B cell (primary cell): ENCODE measurements at regions not wholly inside any gene's neighbourhood (a gene's known extent, or its start where the extent isn't known, plus 50 kb on each side); places are given as distances from the start of the nearest gene placed in this dataset.

Experiments used
- ATAC-seq: fragments of 200-7000 bp; cut with Tn5 transposase; one replicate; pipeline ENCODE4 v1.10.0; 2021; ENCODE audit warnings: low read depth, mild to moderate bottlenecking, moderate number of reproducible peaks, moderate library complexity
- CTCF ChIA-PET: fragments of 350-600 bp; sonication (Branson Sonifier 250); formaldehyde crosslinking; loops from one replicate; lab custom pipeline; 2021; ENCODE audit warnings: antibody characterized with exemption, inconsistent platforms; lab: Charles Lee
- POLR2A ChIA-PET: fragments of 350-600 bp; sonication (Branson Sonifier 250); formaldehyde crosslinking; loops from one replicate; lab custom pipeline; 2021; ENCODE audit warnings: antibody characterized with exemption; lab: Charles Lee
- DNase-seq: peaks from one replicate; pipeline ENCODE4 v3.0.0; 2013
- H2AFZ ChIP-seq: 2 replicates; pipeline ENCODE4 v1.6.1; 2012; ENCODE audit warnings: mild to moderate bottlenecking, low read depth, low read length; ENCODE audit not compliant: insufficient read depth, poor library complexity, severe bottlenecking
- H3K27ac ChIP-seq, 2 donors: 1 replicate in 1 of 2; 2 replicates in 1 of 2; pipeline ENCODE4 v1.5.1; 2012 to 2013; ENCODE audit warnings: low read length in 2 of 2, mild to moderate bottlenecking in 2 of 2, moderate library complexity in 1 of 2
- H3K27me3 ChIP-seq, 4 experiments: fragments of 200-600 bp in 1 of 4; sonication (generic) in 1 of 4; replicated peaks in 1 of 4; 1 replicate in 2 of 4; 2 replicates in 2 of 4; pipeline versions ENCODE4 v1.6.1 to v1.7.0; 2013 to 2016; ENCODE audit warnings: low read length in 3 of 4, mild to moderate bottlenecking in 2 of 4, mixed read lengths in 1 of 4, moderate library complexity in 1 of 4; ENCODE audit not compliant: insufficient read depth in 4 of 4, control insufficient read depth in 3 of 4; ENCODE audit errors: control extremely low read depth in 1 of 4
- H3K36me3 ChIP-seq, 2 experiments: replicated peaks in 1 of 2; 1 replicate in 1 of 2; 2 replicates in 1 of 2; pipeline versions ENCODE4 v1.6.1 to v1.7.1; 2013; ENCODE audit warnings: low read length in 1 of 2; ENCODE audit not compliant: insufficient read depth in 2 of 2, control insufficient read depth in 1 of 2; ENCODE audit errors: control extremely low read depth in 1 of 2, extremely low read depth in 1 of 2
- H3K4me1 ChIP-seq, 2 donors: fragments of 200-600 bp in 1 of 2; sonication (generic) in 1 of 2; 1 replicate in 1 of 2; 2 replicates in 1 of 2; pipeline versions ENCODE4 v1.5.1 to v1.6.1; 2013 to 2017; ENCODE audit warnings: low read length in 2 of 2; ENCODE audit not compliant: control insufficient read depth in 2 of 2, insufficient read depth in 2 of 2
- H3K4me2 ChIP-seq: replicated peaks from 2 replicates; pipeline ENCODE3; 2012; ENCODE audit warnings: mild to moderate bottlenecking, low read depth, low read length; ENCODE audit not compliant: poor library complexity, severe bottlenecking
- H3K4me3 ChIP-seq, 5 experiments: fragments of 200-600 bp in 1 of 5; sonication (generic) in 1 of 5; 1 replicate in 3 of 5; 2 replicates in 2 of 5; pipeline versions ENCODE4 v1.5.1 to v1.7.0; 2011 to 2016; ENCODE audit warnings: low read length in 4 of 5, mild to moderate bottlenecking in 4 of 5, low read depth in 2 of 5, control low read depth in 1 of 5, moderate library complexity in 1 of 5; ENCODE audit not compliant: insufficient read depth in 1 of 5; ENCODE audit errors: control extremely low read depth in 1 of 5, extremely low read depth in 1 of 5
- H3K79me2 ChIP-seq: fragments of 200-600 bp; sonication (generic); one replicate; pipeline ENCODE4 v1.6.0; 2016; ENCODE audit warnings: low read length; ENCODE audit not compliant: control insufficient read depth, insufficient read depth
- H3K9ac ChIP-seq: fragments of 200-600 bp; sonication (generic); 2 replicates; pipeline ENCODE4 v1.6.1; 2017; ENCODE audit warnings: mild to moderate bottlenecking, low read length, moderate library complexity
- H3K9me3 ChIP-seq, 3 donors: one replicate each; pipeline versions ENCODE4 v1.6.1 to v1.7.1; 2013; ENCODE audit warnings: low read length in 2 of 3; ENCODE audit not compliant: control insufficient read depth in 2 of 3, insufficient read depth in 1 of 3; ENCODE audit errors: control extremely low read depth in 1 of 3
- H4K20me1 ChIP-seq: 2 replicates; pipeline ENCODE4 v1.6.0; 2012; ENCODE audit warnings: mild to moderate bottlenecking, low read length; ENCODE audit not compliant: insufficient read depth, control insufficient read depth, poor library complexity, severe bottlenecking
- H3K27ac Mint-ChIP-seq: one replicate; pipeline ENCODE4 v1.8.0; 2021; ENCODE audit warnings: mixed read lengths
- H3K27me3 Mint-ChIP-seq: one replicate; pipeline ENCODE4 v1.8.0; 2021; ENCODE audit warnings: mixed read lengths
- H3K4me1 Mint-ChIP-seq: one replicate; pipeline ENCODE4 v1.8.0; 2021; ENCODE audit warnings: mixed read lengths
- H3K4me3 Mint-ChIP-seq: one replicate; pipeline ENCODE4 v1.8.0; 2021; ENCODE audit warnings: mixed read lengths
- H3K9me3 Mint-ChIP-seq: one replicate; pipeline ENCODE4 v1.8.0; 2022; ENCODE audit warnings: mixed read lengths; ENCODE audit not compliant: insufficient read depth
- CTCF ChIP-seq: fragments of 200-600 bp; IDR thresholded peaks from one replicate; pipeline ENCODE4 v1.8.0; 2022; ENCODE audit warnings: antibody characterized with exemption, mild to moderate bottlenecking
- EZH2 ChIP-seq: IDR thresholded peaks from 2 replicates; pipeline ENCODE4 v1.6.1; 2012; ENCODE audit warnings: borderline replicate concordance, low read depth, mild to moderate bottlenecking, moderate library complexity, low read length; ENCODE audit not compliant: insufficient read depth, poor library complexity, severe bottlenecking
- WGBS: methylation state at CpG from one replicate; pipeline ENCODE4 v1.1.5; 2013; ENCODE audit warnings: missing lambda C conversion rate; ENCODE audit not compliant: insufficient coverage; 5-methylcytosine and 5-hydroxymethylcytosine counted together
- intact Hi-C: fragments of 100-400 bp; cut with micrococcal nuclease; formaldehyde crosslinking; loops from one replicate; pipeline ENCODE4 v1.10.0; 2022

GRCh38 chr1:222457084-222457483 is 90.8 kb downstream of the HHIPL2 start:
- H3K9me3 Mint-ChIP-seq: peaks cover 6% of the 10 kb centered on the region
- Histone ChIP-seq H3K27me3 (peaks cover 0 to 7% (median 0%) of the 10 kb centered on the region in 4 experiments), H4K20me1 (no peaks in the 10 kb centered on the region), H3K79me2 (no peaks in the 10 kb centered on the region), H3K4me2 (no peak overlapping the region), H3K9me3 (peaks cover 0 to 12% (median 9%) of the 10 kb centered on the region in 3 donors), H3K9ac (no peak overlapping the region), H3K4me1 (peaks cover 3 to 11% of the 10 kb centered on the region in 2 donors), H3K36me3 (no peaks in the 10 kb centered on the region), H3K27ac (no peak overlapping the region), H3K4me3 (no peak overlapping the region), H2AFZ (no peak overlapping the region)
- no peak for DNase-seq
- TF ChIP-seq EZH2 (no peak), CTCF (no peak)
- H3K4me3 Mint-ChIP-seq: no peak overlapping the region
- WGBS: 77% methylated on average over 1 of the region's 1 CpG
- ChIA-PET CTCF (interaction anchor here (0.6 to 7.1 kb wide), 6 partner anchors 8 to 1254 kb away, joined by 3 to 85 read pairs (median 34); no protein-coding TSS in a partner anchor), POLR2A (no interaction called here)
- peaks cover 5% of the 10 kb centered on the region for H3K4me1 Mint-ChIP-seq
- H3K27me3 Mint-ChIP-seq: peaks cover 13% of the 10 kb centered on the region
- intact Hi-C loops: no loop called here
- no peak overlapping the region for H3K27ac Mint-ChIP-seq
- ATAC-seq: no peak

GRCh38 chr1:222455188-222455879 is 92.6 kb downstream of the HHIPL2 start:
- peak overlapping the region; percentile 75 for H2AFZ ChIP-seq
- no peak overlapping the region for H3K4me3 ChIP-seq
- no peak overlapping the region for H3K27ac ChIP-seq
- Mint-ChIP-seq H3K4me3 (peak overlapping the region; percentile 1), H3K4me1 (peaks cover 5% of the 10 kb centered on the region), H3K9me3 (peaks cover 6% of the 10 kb centered on the region), H3K27me3 (peaks cover 6% of the 10 kb centered on the region), H3K27ac (no peak overlapping the region)
- no peaks in the 10 kb centered on the region for H3K79me2 ChIP-seq
- no peak for TF ChIP-seq EZH2
- TF ChIP-seq CTCF: peak; percentile 97
- ChIA-PET POLR2A (no interaction called here), CTCF (interaction anchor here (0.7 to 7.1 kb wide), 36 partner anchors 9 to 1652 kb away, joined by 3 to 85 read pairs (median 4); partner anchors contain the start of gene HLX)
- no peaks in the 10 kb centered on the region for H4K20me1 ChIP-seq
- DNase-seq (peak; percentile 83), ATAC-seq (peak; percentile 97)
- 7% methylated on average over 11 of the region's 16 CpGs for WGBS
- H3K9me3 ChIP-seq: peaks cover 0 to 12% (median 9%) of the 10 kb centered on the region in 3 donors
- no peaks in the 10 kb centered on the region for H3K36me3 ChIP-seq
- peak overlapping the region; percentile 59 for H3K4me2 ChIP-seq
- H3K4me1 ChIP-seq: peaks cover 3 to 11% of the 10 kb centered on the region in 2 donors
- intact Hi-C loops: loop anchor here (2.0 kb wide), 1 partner anchor 1645 kb away; no protein-coding TSS in a partner anchor
- H3K27me3 ChIP-seq: peaks cover 0 to 6% (median 0%) of the 10 kb centered on the region in 4 experiments
- H3K9ac ChIP-seq: no peak overlapping the region
